ENCODE measurements at regions not wholly inside any gene's neighbourhood (a gene's known extent, or its start where the extent isn't known, plus 50 kb on each side); places are given as distances from the start of the nearest gene placed in this dataset.
"Not testable (repeated sequence)": the region's sequence is repeated elsewhere in the genome, so short reads cannot be mapped to it uniquely, and the experiment has no call there.

GRCh38 chr13:63853816-63854215 is 2438.2 kb upstream of the PCDH20 start:
- FAIRE-seq (no peak), DNase-seq (ENCODE audit: insufficient read length, low spot score) (no peak)

DNA sequence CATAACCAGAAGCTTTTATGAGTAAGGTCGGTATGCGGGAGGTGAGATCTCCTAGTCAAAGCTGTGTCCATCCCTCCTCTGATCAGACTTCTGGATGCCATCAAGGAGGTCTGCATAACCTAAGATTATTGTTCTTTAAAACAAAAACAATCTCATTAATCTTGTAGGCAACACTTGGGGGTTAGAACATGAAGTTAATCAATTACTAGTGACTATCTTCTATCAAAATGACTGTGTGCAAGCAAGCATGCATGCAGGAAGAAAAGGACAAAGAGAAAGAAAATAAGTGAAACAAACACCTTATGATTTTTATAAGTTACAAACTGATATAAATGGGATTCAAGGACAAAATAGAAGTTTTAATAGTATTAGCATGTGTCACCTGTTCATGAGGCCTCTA is 2435.9 kb upstream of the PCDH20 start:
- FAIRE-seq (no peak), DNase-seq (ENCODE audit: insufficient read length, low spot score) (no peak)

DNA sequence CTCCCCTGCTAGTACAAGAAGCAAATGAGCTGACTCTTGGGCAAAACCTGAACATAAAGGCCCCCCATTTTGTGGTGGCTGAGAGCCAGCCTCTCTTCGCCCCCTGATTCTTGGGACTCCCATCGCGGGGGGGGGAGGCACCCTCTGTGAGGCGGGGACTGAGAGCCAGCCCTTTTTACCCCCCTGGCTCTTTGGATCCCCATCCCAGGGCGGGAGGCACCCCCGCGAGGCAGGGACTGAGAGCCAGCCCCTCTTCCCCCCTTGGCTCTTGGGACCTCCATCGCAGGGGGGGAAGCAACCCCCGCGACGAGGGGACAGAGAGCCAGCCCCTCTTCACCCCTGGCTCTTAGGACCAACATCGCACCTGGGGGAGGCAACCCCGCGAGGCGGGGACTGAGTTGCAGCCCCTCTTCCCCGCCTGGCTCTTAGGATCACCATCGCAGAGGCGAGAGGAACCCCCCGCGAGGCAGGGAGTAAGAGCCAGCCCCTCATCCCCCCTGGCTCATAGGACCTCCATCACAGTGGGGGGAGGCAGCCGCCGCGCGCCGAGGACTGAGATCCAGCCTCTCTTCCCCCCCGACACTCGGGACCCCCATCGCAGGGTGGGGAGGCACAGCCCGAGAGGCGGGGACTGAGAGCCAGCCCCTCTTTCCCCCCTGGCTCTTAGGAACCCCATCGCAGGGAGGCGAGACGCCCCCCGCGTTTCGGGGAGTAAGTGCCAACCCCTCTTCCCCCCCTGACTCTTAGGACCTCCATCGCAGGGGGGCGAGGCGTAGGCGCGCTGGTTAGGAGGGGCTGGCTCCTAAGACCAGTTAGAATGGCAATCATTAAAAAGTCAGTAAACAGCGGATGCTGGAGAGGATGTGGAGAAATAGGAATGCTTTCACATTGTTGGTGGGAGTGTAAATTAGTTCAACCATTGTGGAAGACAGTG is 2428.4 kb upstream of the PCDH20 start:
- DNase-seq (ENCODE audit: insufficient read length, low spot score) (no peak), FAIRE-seq (no peak)

- no peak for FAIRE-seq
- DNase-seq (ENCODE audit: insufficient read length, low spot score), result no peak
Observed at GRCh38 chr13:63842102-63842501, 2426.5 kb upstream of the PCDH20 start.

DNA sequence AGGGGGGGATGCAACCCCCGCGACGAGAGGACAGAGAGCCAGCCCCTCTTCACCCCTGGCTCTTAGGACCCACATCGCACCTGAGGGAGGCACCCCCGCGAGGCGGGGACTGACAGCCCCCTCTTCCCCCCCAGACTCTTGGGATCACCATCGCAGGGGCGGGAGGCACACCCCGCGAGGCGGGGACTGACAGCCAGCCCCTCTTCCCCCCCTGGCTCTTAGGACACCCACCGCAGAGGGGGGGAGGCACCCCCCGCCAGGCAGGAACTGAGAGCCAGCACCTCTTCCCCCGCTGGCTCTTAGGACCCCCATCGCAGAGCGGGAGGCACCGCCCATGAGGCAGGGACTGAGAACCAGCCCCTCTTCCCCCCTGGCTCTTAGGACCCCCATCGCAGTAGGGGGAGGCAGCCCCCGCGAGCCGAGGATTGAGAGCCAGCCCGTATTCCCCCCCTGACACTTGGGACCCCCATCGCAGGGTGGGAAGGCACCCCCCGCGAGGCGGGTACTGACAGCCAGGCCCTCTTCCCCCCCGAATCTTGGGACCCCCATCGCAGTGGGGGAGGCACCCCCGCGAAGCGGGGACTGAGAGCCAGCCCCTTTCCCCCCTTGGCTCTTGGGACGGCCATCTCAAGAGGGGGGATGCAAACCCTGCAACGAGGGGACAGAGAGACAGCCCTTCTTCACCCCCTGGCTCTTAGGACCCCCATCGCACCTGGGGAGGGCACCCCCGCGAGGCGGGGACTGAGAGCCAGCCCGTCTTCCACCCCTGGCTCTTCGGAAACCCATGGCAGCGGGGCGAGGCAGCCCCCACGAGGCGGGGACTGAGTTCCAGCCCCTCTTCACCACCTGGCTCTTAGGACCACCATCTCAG is 2425.1 kb upstream of the PCDH20 start:
- no peak for DNase-seq (ENCODE audit: insufficient read length, low spot score)
- FAIRE-seq, result no peak

GRCh38 chr13:63838366-63839110 is 2422.9 kb upstream of the PCDH20 start:
- no peak for FAIRE-seq

DNA sequence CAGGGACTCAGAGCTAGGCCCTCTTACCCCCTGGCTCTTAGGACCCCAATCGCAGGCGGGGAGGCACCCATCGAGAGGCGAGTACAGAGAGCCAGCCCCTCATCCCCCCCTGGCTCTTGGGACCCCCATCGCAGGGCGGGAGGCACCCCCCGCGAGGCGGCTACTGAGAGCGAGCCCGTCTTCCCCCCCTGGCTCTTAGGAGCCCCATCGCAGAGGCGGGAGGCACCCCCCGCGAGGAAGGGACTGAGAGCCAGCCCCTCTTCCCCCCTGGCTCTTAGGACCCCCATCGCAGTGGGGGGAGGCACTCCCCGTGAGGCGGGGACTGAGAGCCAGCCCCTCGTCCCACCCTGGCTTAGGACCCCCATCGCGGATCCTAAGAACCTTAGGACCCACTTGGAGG is 2422.1 kb upstream of the PCDH20 start:
- not testable (repeated sequence) for FAIRE-seq; DNase-seq (ENCODE audit: insufficient read length, low spot score)

More at GRCh38 chr13:63838366-63839110, 2422.9 kb upstream of the PCDH20 start:
- DNase-seq (ENCODE audit: insufficient read length, low spot score), result no peak

DNA sequence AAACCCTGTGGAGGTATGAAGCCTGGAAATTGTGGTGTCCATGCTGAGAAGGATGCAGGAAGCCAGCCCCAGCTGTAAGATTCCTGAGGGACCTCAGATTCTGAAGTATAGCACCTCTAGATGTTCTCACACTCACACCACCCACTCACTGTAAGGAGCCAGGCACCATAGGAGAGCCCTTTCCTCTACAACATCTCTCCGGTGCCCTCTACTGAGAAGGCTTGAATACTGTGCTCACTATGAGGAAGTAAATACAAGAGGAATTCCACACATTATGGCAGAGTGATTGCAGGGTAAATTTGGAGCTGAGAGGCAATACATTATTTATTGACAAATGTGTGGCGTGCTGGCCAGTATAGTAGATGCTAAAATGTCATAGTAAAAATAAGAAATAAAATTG is 2414.0 kb upstream of the PCDH20 start:
- not testable (repeated sequence) for FAIRE-seq; DNase-seq (ENCODE audit: insufficient read length, low spot score)

DNA sequence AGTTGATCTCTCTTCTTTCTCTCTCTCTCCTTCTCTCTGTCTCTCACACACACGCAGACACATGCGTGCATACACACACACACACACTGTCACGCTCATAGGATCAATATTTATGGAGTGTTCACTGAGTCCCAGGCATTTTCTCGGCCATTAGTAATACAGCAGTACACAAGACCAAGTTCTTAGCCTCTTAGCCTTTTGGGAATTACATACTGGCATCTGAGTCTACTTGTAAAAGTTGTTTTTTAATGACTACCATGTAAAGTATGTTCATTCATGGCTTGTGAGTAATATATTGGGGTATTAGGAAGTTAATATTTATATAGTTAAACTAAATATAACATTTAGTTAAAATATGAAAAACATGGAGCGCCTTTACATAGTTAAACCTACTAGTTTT is 2406.1 kb upstream of the PCDH20 start:
- not testable (repeated sequence) for DNase-seq (ENCODE audit: insufficient read length, low spot score); FAIRE-seq

DNA sequence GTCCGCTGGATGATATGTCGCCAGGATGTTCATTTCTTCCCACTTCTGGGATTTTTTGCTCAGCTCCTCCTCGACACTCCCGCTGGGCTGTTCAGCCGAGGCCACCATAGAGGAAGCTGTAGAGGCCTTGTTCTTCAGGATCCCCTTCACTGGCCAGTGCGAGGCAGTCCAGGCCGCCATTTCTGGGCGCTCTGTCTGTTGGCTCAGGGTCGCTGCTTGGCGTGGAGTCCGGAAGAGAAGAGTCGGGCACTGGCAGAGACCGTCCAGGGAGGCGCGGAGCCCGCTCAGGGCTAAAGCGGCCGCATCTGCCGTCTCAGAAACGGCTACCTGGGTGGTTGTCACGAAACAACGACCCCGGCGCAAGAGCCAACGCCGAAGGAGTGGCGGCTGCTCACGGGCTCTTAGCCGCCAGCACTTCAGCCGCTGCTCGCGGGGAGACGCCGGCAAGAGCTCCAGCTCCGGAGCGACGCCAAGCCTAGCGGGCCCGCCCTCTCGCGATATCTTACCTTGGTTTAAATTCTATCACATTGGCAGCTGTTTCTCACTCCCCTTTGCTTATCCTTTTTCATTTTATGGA is 2395.9 kb upstream of the PCDH20 start:
- not testable (repeated sequence) for DNase-seq (ENCODE audit: insufficient read length, low spot score); FAIRE-seq

DNA sequence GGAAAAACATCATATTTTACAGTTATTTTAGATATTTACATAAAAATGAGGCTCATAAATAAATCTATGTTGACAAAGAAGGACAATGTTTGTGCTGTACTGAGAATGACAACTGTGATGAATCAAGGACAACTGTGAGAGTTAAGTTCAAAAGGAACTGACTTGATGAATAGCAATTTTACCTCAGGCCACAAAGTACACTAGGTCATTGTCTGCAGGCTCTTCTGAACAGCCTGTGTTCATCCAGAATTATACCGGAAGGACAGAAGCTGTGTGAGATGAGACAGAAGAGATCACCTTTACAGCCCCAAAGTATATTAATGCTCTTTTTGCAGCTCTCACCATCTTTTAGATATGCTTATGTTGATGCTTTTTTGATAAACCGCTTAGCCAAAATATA is 2375.5 kb upstream of the PCDH20 start:
- not testable (repeated sequence) for FAIRE-seq; DNase-seq (ENCODE audit: insufficient read length, low spot score)

DNA sequence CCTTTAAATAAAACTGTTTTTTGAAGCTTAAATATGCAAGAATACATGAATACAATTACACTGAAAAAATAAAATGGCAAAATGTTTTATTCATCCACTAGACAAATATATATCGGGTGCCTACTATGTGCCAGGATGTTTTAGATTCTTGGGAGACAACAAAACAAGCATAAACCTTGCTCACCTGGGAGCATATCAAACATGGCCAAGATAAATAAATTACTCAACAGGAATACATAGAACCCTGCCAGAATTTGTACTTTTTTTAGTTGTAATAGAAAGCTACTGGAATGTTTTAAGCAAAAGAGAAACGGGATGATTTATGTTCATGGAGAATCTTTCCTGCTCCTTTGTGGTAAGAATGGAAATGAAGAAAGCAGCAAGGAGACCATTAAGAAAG is 2358.5 kb upstream of the PCDH20 start:
- DNase-seq (ENCODE audit: insufficient read length, low spot score), result no peak
- FAIRE-seq, result no peak

DNA sequence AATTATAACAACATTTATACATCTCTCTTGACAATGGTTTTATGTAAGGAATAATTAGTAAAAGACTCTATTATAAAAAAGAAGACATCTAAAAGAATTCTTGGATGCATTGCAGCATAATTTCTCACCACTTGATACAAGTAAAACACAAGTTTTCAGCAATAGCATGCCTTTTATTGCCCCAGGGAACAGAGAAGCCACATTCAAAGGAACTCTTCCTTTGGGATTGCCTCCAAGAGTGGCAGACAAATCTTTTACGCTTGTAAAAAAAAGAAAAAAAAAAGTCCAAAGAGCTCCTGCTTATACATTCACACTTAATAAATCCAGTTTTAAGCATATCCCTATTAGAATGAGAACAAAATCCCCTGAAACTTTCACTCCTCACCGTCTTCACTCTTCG is 2357.8 kb upstream of the PCDH20 start:
- FAIRE-seq, result no peak
- no peak for DNase-seq (ENCODE audit: insufficient read length, low spot score)

- DNase-seq (ENCODE audit: insufficient read length, low spot score); FAIRE-seq: not testable (repeated sequence)
Observed at GRCh38 chr13:63757683-63758082, 2342.0 kb upstream of the PCDH20 start.

DNA sequence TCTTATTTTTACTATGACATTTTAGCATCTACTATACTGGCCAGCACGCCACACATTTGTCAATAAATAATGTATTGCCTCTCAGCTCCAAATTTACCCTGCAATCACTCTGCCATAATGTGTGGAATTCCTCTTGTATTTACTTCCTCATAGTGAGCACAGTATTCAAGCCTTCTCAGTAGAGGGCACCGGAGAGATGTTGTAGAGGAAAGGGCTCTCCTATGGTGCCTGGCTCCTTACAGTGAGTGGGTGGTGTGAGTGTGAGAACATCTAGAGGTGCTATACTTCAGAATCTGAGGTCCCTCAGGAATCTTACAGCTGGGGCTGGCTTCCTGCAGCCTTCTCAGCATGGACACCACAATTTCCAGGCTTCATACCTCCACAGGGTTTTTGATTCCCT is 2334.2 kb upstream of the PCDH20 start:
- FAIRE-seq; DNase-seq (ENCODE audit: insufficient read length, low spot score): not testable (repeated sequence)

DNA sequence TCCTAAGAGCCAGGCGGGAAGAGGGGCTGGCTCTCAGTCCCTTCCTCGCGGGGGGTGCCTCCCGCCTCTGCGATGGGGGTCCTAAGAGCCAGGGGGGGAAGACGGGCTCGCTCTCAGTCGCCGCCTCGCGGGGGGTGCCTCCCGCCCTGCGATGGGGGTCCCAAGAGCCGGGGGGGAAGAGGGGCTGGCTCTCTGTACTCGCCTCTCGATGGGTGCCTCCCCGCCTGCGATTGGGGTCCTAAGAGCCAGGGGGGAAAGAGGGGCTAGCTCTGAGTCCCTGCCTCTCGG is 2326.1 kb upstream of the PCDH20 start:
- FAIRE-seq; DNase-seq (ENCODE audit: insufficient read length, low spot score): not testable (repeated sequence)

GRCh38 chr13:63741029-63741813 is 2325.6 kb upstream of the PCDH20 start:
- no peak for FAIRE-seq

GRCh38 chr13:63739112-63739735 is 2323.6 kb upstream of the PCDH20 start:
- not testable (repeated sequence) for FAIRE-seq; DNase-seq (ENCODE audit: insufficient read length, low spot score)

More at GRCh38 chr13:63741029-63741813, 2325.6 kb upstream of the PCDH20 start:
- DNase-seq (ENCODE audit: insufficient read length, low spot score), result no peak

DNA sequence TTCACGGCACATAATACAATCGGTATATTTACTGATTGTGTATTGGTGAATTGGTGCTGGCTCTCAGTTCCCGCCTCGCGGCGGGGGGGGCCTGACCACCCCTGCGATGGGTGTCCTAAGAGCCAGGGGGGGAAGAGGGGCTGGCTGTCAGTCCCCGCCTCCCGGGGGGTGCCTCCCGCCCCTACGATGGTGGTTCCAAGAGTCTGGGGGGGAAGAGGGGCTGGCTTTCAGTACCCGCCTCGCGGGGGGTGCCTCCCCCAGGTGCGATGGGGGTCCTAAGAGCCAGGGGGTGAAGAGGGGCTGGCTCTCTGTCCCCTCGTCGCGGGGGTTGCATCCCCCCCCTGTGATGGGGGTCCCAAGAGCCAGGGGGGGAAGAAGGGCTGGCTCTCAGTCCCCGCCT is 2321.8 kb upstream of the PCDH20 start:
- DNase-seq (ENCODE audit: insufficient read length, low spot score) (no peak), FAIRE-seq (no peak)
